ENCODE measurements at regions not wholly inside any gene's neighbourhood (a gene's known extent, or its start where the extent isn't known, plus 50 kb on each side); places are given as distances from the start of the nearest gene placed in this dataset.
A peak's percentile ranks its signal among the peaks of the same experiment; 100 is the strongest.

GRCh38 chr9:708182-708550 is 133.3 kb upstream of the DMRT1 start:
- TF ChIP-seq CTCF (IDR thresholded peaks at IDR 0.05), result no peak
- H3K27me3 ChIP-seq (ENCODE audit: control insufficient read depth, insufficient read depth, low read length), result peaks cover 3% of the 10 kb centered on the region
- Mint-ChIP-seq H3K9me3 (no peaks in the 10 kb centered on the region), H3K27ac (no peak overlapping the region), H3K36me3 (no peaks in the 10 kb centered on the region), H3K27me3 (ENCODE audit: low read depth in 2 of 2) (peaks cover 38 to 44% of the 10 kb centered on the region in 2 donors), H3K4me1 (peaks cover 13% of the 10 kb centered on the region in 2 donors), H3K4me3 (peak overlapping the region; percentile 22)
- H3K27ac ChIP-seq (ENCODE audit: low read length), result no peak overlapping the region
- intact Hi-C loops (cut with micrococcal nuclease), result loop anchor here (10.0 kb wide), 1 partner anchor 93 kb away; no protein-coding TSS in a partner anchor
- DNase-seq, result no peak
- 49% methylated on average over 7 of the region's 7 CpGs for WGBS (ENCODE audit: insufficient coverage)
- no peak overlapping the region for H3K4me3 ChIP-seq (ENCODE audit: low read length)
- H3K4me1 ChIP-seq (ENCODE audit: control insufficient read depth, insufficient read depth, low read length), result peaks cover 9% of the 10 kb centered on the region
- no peak for ATAC-seq
- H3K36me3 ChIP-seq (ENCODE audit: control insufficient read depth, insufficient read depth, low read length), result no peaks in the 10 kb centered on the region
- no peaks in the 10 kb centered on the region for H3K9me3 ChIP-seq (ENCODE audit: control insufficient read depth, insufficient read depth, low read length)

- Mint-ChIP-seq H3K36me3 (no peaks in the 10 kb centered on the region), H3K27me3 (ENCODE audit: low read depth in 2 of 2) (peaks cover 38 to 44% of the 10 kb centered on the region in 2 donors), H3K27ac (no peak overlapping the region), H3K4me3 (peak overlapping the region; percentile 22), H3K9me3 (no peaks in the 10 kb centered on the region), H3K4me1 (peaks cover 13% of the 10 kb centered on the region in 2 donors)
- WGBS (ENCODE audit: insufficient coverage), result 60% methylated on average over 9 of the region's 9 CpGs
- intact Hi-C loops (cut with micrococcal nuclease), result loop anchor here (10.0 kb wide), 1 partner anchor 94 kb away; no protein-coding TSS in a partner anchor
- Histone ChIP-seq H3K27me3 (ENCODE audit: control insufficient read depth, insufficient read depth, low read length) (peaks cover 3% of the 10 kb centered on the region), H3K36me3 (ENCODE audit: control insufficient read depth, insufficient read depth, low read length) (no peaks in the 10 kb centered on the region), H3K27ac (ENCODE audit: low read length) (no peak overlapping the region), H3K4me1 (ENCODE audit: control insufficient read depth, insufficient read depth, low read length) (peaks cover 9% of the 10 kb centered on the region), H3K4me3 (ENCODE audit: low read length) (no peak overlapping the region), H3K9me3 (ENCODE audit: control insufficient read depth, insufficient read depth, low read length) (no peaks in the 10 kb centered on the region)
- DNase-seq (no peak), ATAC-seq (no peak)
- TF ChIP-seq CTCF (IDR thresholded peaks at IDR 0.05), result no peak
Measured at GRCh38 chr9:708551-709432, 132.7 kb upstream of the DMRT1 start.

- no peak overlapping the region for H3K4me3 Mint-ChIP-seq
- no peak overlapping the region for H3K4me3 ChIP-seq (ENCODE audit: low read length)
- H3K27me3 ChIP-seq (ENCODE audit: control insufficient read depth, insufficient read depth, low read length), result peaks cover 3% of the 10 kb centered on the region
- H3K9me3 Mint-ChIP-seq, result no peaks in the 10 kb centered on the region
- intact Hi-C loops (cut with micrococcal nuclease), result no loop called here
- no peaks in the 10 kb centered on the region for H3K36me3 ChIP-seq (ENCODE audit: control insufficient read depth, insufficient read depth, low read length)
- ATAC-seq (no peak), DNase-seq (no peak)
- no peak overlapping the region for H3K27ac Mint-ChIP-seq
- H3K9me3 ChIP-seq (ENCODE audit: control insufficient read depth, insufficient read depth, low read length), result no peaks in the 10 kb centered on the region
- no peak overlapping the region for H3K27ac ChIP-seq (ENCODE audit: low read length)
- WGBS (ENCODE audit: insufficient coverage), result 76% methylated on average over 14 of the region's 14 CpGs
- peaks cover 9 to 10% of the 10 kb centered on the region in 2 donors for H3K4me1 Mint-ChIP-seq
- peaks cover 36 to 53% of the 10 kb centered on the region in 2 donors for H3K27me3 Mint-ChIP-seq (ENCODE audit: low read depth in 2 of 2)
- TF ChIP-seq CTCF (IDR thresholded peaks at IDR 0.05), result no peak
- peaks cover 9% of the 10 kb centered on the region for H3K4me1 ChIP-seq (ENCODE audit: control insufficient read depth, insufficient read depth, low read length)
- no peaks in the 10 kb centered on the region for H3K36me3 Mint-ChIP-seq
Measured at GRCh38 chr9:710951-711745, 130.3 kb upstream of the DMRT1 start.
